Left renal cortex interstitium (tissue), 4 donors: ENCODE measurements at regions not wholly inside any gene's neighbourhood (a gene's known extent, or its start where the extent isn't known, plus 50 kb on each side); places are given as distances from the start of the nearest gene placed in this dataset.

Source experiments
- DNase-seq, 4 donors: peaks; one replicate each; pipeline ENCODE4 v3.0.0-alpha.2; 2013; ENCODE audit warnings: low read depth in 4 of 4, low spot score in 2 of 4, missing footprints in 1 of 4

GRCh38 chr12:65595016-65595560 is 229.2 kb upstream of the HMGA2 start:
- DNase-seq: no peak

- no peak for DNase-seq
Observed at GRCh38 chr12:65596514-65597091, 227.7 kb upstream of the HMGA2 start.

DNA sequence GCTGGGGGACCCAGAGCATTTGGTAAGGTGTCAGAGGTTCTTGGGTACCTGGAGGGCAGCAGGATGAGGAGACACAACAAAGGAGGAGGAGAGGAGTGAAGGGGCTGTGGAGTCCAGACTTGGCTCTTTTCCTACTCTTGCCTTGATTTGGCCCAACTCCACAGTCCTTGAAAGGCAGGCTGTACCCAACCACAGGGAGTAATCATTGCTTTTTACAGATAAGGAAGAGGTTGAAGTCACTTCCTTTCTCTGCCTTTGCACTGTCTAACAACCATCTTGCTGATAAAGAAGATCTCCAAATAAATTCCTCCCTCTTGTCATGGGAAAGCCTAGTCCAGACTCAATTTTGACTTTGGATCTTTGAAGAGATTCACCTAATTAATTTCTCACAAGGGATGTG is 226.8 kb upstream of the HMGA2 start:
- no peak for DNase-seq

DNA sequence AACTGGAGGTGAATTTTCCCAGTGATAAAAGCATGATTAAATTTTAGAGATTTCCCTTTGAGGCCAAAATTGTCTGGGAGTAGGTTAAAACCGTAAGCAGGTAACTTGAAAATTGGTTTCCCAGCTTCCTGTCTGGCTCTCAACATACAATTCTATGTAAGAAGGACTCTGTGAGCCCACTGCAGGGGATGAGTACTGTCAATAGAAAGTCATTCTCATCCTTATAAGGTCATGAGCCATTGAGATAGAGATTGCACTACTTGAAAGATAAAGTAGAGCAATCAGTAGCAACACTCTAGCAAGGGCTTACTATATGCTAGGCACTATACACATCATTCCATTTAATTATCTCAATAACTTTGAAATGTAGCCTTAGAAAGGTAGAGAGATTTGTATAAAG is 225.6 kb upstream of the HMGA2 start:
- no peak for DNase-seq

- no peak for DNase-seq
Observed at GRCh38 chr12:65602253-65602609, 222.1 kb upstream of the HMGA2 start.

GRCh38 chr12:65602610-65603295 is 221.5 kb upstream of the HMGA2 start:
- peak in 3 of 4 donors; percentile 54 to 78 (median 68) for DNase-seq

- no peak for DNase-seq
Observed at GRCh38 chr12:65603438-65604351, 220.6 kb upstream of the HMGA2 start.

GRCh38 chr12:65605019-65605418 is 219.3 kb upstream of the HMGA2 start:
- DNase-seq: no peak

DNA sequence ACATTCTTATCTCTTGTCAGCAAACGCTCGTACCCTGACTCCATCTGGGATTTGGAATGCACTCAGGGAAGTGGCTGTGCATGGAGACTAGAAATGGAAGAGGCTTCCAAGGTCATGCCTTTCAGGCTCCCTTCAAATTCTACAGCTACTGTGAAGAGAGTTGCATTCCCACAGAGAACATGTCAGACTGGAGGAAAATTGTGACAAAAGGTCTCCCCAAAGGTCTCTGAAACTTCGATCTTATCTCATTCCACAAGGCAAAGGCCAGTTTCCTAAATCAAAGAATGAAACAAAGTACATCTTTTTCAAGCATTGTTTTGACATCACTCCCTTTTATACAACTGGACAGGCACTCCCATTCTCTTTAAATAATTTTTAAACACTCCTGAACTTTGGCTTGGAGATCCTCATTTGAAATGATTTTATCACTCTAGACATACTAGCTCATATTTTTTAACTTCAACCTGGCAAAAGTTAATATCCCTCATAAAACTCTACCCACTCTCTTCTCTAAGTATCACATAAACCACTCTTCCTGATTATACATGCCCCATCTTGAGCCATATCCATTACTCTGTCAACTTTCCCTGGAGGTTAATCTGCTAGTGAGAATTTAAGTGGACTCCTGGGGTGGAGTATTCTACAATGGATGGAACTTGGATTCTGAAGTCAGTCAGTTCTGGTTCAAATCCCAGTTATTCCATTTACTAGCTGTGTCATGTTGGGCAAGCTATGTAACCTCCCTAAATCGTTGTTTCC is 218.1 kb upstream of the HMGA2 start:
- no peak for DNase-seq

GRCh38 chr12:65607401-65607841 is 216.9 kb upstream of the HMGA2 start:
- DNase-seq: no peak

DNA sequence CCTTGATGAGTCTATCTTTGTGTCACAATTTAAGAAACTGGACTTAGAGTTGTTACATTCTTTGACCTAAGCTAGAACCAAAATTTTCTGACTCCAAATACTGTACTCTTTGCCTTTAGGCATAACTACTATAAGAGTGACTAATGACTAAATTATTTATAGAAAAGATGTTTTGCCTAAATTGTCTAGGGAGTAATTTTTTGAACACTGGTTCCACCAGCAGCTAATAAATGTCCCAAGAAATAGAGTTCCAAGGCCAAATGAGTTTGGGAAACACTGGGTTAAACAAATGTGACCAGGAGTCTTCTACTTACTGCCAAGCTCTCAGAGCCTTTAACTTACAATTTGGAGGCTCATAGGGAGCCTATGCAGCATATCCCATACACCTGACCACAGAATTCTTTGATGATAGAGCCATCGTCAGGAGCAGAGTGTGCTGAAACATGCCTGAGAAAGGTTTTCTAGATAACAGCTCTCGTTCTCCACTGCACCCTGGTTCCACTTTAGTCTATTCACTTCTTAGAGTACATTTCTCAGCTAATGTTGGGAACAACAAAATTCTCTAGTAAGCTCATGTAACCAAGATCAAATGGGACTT is 215.9 kb upstream of the HMGA2 start:
- DNase-seq: no peak

DNA sequence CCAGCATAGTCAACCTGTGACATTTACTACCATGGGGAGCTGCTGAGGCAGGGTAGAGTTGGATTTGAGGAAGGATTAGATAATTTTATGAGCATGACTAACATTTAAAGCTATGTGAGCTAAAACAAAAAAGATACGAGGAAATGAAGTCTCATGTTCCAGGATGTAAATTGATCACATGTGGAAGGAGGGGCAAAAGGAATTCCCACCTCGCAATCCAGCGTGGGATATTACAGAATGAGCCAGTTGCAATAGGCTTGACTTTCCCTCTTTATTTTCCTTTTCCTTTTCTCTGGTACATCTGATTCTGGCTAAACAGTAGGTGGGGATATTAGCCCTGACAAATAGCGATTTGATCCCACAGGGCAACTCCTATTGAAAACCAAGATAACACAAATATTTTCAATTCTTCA is 214.9 kb upstream of the HMGA2 start:
- no peak for DNase-seq

GRCh38 chr12:65611396-65611795 is 212.9 kb upstream of the HMGA2 start:
- DNase-seq: no peak

DNA sequence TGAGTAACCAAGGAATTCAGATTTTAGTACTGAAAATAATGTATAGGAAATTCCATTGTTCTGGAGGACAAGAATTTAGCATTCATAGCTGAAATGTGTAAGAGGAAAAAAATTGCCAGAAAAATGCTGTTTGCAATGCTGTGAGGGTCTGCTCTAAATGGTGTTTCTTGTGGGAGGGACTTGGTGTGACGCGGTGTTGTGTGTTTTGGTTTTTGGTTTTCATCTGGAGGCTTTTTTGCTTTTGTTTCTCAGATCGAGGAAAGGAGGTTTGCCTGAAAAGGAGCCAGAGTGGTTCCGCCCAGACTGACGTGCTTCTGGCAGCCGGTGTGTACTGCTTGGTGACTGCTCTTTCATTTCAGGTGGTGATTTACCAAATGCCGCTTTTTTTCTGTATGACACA is 211.8 kb upstream of the HMGA2 start:
- DNase-seq: no peak

DNA sequence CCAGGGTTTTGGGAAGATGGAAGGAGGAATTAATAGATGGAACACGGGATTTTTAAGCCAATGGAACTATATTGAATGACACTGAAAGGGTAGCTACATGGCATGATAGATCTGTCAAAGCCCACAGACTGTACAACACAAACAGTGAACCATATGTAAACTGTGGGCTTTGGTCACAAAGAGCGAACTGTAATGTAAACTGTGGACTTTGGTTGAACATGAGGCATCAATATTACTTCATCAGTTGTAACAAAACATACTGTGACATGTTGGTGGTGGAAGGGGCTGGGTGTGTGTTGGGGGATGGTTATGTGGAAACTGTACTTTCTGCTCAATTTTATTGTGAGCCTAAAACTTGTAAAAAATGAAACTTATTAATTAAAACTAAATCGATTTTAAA is 210.6 kb upstream of the HMGA2 start:
- DNase-seq: no peak

DNA sequence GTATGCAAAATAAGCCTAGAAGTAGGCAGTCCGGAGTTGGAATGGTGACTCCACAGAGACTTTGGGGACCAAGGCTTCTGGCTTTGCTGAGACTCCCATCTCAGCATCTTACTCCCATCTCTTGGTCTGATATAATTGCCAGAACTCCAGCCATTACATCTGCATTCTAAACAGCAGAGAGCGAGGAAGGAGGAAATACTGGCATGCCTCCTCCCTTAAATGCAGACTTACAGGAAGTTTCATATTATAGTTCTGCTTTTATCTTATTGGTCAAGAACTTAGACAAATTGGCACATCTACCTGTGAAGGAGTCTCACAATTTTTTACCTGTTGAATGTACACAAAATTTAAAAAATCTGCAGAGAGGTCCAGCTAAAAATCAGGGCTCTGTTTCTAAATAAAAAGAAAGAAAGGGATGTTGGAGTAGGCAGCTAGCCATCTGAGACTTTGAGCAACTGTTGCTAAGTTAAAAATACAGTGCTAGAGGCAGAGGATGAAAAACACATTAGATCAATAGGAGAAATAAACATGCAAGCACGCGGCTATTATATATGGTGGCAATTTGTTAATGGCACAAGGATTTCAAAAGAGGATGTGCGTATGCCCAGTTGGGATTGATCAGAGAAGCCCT is 209.9 kb upstream of the HMGA2 start:
- no peak for DNase-seq

- no peak for DNase-seq
Observed at GRCh38 chr12:65615118-65615517, 209.2 kb upstream of the HMGA2 start.

GRCh38 chr12:65616022-65616421 is 208.3 kb upstream of the HMGA2 start:
- DNase-seq: no peak

- no peak for DNase-seq
Observed at GRCh38 chr12:65618588-65618987, 205.7 kb upstream of the HMGA2 start.

- no peak for DNase-seq
Observed at GRCh38 chr12:65619018-65619417, 205.3 kb upstream of the HMGA2 start.
